ENCODE measurements at regions not wholly inside any gene's neighbourhood (a gene's known extent, or its start where the extent isn't known, plus 50 kb on each side); places are given as distances from the start of the nearest gene placed in this dataset.
A peak's percentile ranks its signal among the peaks of the same experiment; 100 is the strongest.

GRCh38 chr20:39571171-39571570, 609.0 kb downstream of the DHX35 start:
- no peak for DNase-seq (ENCODE audit: low spot score)

DNA sequence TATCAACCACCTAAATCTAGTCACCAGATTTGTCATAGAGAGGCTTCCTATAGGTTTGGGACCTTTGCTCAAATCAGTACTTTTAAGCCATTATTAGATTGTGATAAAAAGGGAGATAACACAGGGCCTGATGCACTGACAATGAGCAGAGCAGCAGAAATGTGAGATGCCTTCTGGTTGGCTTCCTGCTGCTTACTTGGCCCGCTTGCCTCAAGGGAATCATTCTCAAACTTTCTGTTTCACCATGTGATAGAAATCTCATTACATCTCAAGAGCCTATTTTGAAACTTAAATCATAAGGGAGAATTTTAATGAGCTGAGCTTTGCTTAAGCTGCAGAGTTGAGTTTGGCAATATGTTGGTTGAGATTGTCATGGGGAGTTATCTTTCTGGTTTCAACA, 606.0 kb downstream of the DHX35 start:
- no peak for DNase-seq (ENCODE audit: low spot score)

- DNase-seq (ENCODE audit: low spot score), result no peak
These were observed 601.2 kb downstream of the DHX35 start for GRCh38 chr20:39563349-39563748.

DNA sequence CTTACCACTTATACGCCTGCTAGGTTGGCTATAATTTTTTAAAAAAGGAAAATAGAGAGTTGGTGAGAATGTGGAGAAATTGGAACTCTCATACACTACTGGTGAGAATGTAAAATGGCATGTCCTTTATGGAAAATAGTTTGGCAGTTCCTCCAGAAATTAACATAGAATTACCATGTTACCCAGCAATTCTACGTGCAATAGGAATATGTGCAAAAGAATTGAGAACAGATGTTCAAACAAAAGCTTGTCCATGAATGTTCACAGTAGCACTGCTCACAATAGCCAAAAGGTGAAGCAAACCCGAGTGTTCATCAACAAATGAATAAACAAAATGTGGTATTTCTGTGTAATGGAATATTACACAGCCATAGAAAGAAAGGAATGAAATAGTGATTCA, 592.2 kb downstream of the DHX35 start:
- DNase-seq (ENCODE audit: low spot score), result no peak

DNA sequence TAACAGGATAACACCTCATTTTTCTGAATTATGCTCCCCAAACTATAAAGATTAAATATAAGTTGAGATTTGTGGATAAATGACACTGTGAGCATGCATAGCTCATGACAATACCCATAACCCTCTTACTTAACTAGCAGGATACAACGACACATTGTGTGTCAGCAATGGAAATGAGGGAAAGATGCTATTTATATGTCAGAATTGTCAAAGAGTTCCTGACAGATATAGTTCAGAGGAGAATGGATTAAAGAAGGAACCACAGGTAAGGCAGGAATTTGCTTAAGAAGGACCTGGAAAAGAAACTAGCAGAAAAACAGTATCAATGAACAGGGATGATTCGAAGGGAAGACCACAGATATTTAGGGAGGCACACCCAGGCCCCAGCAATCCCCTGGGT, 591.0 kb downstream of the DHX35 start:
- DNase-seq (ENCODE audit: low spot score), result peak; percentile 2

DNA sequence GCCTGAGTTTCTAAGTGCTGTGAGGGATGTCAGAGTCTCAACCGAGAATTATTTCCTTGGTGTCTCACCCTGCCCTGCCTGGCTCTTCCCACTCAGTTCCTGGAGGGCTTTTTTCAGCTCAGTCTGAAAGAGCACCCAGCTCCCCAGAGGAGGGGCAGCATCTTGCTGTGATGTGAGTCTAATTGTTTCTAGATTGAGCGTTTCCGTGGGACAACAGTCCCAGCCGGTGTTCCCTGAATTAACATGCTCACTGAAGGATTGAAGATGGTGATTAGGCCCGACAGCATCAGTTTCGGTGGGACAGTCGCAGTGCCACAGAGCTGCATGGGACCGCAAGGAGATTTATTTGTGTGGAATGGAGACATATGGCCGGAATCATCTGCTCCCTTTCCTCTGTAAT, 587.6 kb downstream of the DHX35 start:
- DNase-seq (ENCODE audit: low spot score), result no peak

GRCh38 chr20:39547546-39548408, 585.6 kb downstream of the DHX35 start:
- DNase-seq (ENCODE audit: low spot score), result no peak

DNA sequence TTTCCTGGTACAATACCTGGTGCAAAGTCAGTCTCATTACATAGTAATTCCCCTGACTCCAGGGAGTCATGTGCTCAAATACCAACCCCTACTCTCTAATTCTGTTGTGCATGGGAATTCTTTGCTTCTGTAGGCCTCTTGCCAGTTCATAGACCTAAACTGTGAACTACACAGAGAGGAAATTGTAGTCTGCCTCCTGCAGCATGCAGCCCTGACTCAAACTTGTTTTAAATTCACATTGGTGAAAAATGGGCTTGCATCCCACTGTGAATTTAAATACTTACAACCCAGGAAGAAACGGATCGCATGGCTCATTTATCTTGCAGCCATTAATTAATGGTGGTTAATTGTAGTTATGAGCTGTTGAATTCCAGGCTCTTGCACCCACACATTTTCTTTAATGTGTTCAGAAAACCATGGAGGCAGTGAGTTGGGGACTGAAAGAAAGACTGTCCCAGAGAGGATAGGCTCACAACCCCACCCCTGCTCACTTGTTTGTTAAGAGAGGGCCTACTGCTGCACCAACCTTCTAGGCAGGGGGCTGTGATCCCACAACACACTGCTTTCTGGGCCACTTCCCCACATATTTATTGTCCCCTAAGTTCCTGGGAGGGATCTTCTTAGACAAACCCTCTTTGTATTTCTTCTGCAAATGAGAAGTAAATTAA, 579.1 kb downstream of the DHX35 start:
- DNase-seq (ENCODE audit: low spot score), result no peak

DNA sequence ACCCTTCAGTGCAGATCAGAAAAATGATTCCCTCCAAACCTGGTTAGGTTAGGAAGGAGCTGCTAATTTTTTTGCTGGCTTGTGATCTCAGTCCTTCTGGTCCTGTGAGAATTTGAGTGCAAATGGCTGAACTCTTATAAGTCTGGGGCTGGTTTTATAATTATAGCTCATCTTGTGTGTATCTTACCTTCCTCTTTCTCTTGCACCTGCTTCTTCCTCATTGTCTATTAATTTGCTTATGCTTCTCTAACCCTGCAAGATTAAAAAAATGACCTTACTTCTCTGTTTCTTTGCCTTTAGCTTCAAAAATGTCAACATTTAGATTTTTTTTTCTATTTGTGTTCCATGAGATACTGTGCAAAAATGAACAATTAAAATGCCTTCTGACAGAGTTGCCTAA, 576.2 kb downstream of the DHX35 start:
- no peak for DNase-seq (ENCODE audit: low spot score)

GRCh38 chr20:39535301-39535700, 573.2 kb downstream of the DHX35 start:
- DNase-seq (ENCODE audit: low spot score), result no peak

DNA sequence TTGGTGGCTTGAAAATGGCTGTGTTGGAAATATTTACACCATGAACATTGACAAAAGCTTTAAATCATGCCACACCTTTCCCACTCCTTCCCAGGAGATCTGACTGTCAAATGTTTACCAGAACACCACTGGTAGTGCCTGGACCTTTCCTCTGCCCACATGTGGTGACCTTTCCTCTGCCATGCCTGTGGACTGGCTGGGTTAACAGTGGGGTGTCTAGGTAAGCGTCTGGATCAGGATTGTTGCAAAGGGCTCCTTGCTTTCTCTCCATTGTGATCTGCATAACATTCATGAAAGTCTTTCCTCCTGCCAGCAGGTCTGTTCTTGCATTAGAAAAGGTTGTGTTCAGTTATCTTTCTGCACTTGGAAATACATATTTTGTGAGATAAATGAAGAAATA, 572.7 kb downstream of the DHX35 start:
- no peak for DNase-seq (ENCODE audit: low spot score)

- DNase-seq (ENCODE audit: low spot score), result no peak
These were observed 571.7 kb downstream of the DHX35 start for GRCh38 chr20:39533858-39534257.

DNA sequence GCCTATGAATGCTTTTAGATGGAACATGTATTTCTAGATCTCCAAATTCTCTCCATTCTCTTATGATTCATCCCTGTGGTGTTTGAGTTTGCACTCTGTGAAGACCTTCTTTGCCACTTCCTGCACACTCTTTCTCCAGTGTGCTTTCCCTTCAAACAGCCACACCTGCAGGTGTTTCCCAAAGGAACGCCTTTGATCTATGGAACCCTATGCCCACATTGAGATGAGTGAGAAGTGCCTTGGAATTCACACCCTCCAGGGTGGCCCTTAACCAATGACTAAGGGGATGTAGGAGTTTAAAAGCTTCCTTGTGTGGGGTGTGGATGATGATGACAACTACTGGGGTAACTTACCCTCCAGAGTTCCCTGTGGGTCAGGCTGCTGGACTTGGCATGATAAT, 570.1 kb downstream of the DHX35 start:
- no peak for DNase-seq (ENCODE audit: low spot score)

- DNase-seq (ENCODE audit: low spot score), result no peak
These were observed 566.3 kb downstream of the DHX35 start for GRCh38 chr20:39528436-39528835.

GRCh38 chr20:39524371-39524911, 562.3 kb downstream of the DHX35 start:
- no peak for DNase-seq (ENCODE audit: low spot score)

DNA sequence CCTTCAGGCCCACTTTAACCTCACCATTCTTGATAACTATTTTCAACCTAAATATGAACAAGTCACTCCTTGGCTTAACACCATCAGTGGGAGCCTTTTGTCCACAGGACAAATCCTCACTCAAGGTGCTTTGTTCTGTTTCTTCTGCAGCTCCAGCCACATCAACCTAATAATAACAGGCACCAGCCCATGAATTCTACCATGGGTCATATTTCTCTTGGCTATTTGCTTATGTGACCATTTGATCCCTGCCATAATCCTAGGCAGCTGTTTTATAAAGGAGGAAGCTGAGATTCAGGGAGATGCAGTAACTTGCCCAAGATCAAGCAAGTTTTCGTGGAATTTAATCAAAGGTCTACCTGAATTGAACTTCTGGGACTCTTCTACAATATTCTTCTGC, 561.3 kb downstream of the DHX35 start:
- no peak for DNase-seq (ENCODE audit: low spot score)

DNA sequence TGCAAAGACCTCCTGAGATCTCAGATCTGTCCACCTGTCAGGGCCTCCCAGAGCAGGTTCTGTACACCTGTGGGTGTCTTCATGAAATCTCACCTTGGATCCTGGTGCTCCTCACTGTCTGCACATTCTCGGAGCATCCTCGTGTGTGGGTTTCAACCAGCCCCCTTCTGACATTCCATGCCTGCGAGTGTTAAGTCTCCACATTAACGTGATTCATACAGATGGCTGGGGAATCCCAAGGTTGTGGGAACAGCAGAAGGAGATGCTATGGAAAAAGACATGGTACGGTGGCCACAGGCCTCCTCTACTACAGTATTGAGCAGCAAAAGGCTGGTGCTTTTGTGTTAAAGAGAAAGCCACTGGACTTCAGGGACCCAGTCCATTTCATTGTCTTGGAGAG, 556.5 kb downstream of the DHX35 start:
- no peak for DNase-seq (ENCODE audit: low spot score)

DNA sequence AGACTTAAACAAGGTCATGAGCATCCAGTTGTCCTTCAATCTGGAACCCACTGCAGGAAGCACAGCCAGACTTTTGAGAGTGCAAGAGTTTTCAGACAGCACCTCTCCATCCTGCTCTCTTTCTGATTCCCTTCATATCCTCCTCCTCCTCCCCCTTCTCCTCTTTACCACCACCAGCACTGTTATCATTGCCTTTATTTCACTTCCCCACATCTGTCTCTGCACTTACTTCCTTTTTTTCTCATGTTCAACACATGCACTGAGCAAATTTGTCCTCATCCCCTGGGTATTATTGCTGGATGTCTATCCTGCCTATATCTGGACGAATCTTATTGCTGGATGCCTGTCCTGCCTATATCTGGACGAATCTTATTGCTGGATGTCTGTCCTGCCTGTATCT, 554.8 kb downstream of the DHX35 start:
- DNase-seq (ENCODE audit: low spot score), result no peak

- DNase-seq (ENCODE audit: low spot score), result no peak
These were observed 542.6 kb downstream of the DHX35 start for GRCh38 chr20:39504710-39505094.

DNA sequence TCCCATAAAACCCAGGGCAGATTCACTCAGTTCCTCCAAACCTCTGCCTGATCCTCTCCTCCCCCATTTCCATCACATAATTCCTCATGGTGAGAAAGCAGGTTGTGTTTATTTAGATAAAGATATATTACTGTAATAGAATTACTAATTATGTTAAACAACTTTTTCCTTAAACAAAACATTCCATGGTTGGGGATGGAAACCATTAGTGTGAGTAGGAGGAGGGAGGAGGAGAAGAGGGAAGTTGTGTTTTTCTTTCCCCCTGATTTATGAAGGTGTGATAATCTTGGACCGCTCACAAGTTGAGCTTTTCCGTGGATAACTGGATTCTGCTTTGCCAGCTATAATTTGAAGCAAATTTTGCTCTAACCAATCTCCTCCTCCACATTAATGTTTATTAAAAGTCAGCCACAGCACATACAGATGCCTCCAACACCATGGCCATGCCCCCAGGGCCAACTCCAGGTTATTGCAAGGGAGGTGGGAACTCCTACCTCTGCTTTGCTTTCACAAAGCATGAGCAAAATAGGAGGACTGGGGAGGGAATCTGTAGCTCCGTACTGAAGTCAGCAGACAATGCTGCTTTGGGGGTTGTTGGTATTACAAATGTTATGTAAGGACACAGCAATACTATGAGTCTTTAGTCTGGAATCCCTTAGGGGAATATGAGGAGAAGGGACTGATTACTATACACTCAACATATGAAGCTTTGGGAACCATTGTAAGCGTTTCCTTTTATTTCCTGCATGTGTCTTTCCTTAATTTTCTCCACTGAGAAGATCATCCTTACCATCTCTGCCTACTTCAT, 542.0 kb downstream of the DHX35 start:
- no peak for DNase-seq (ENCODE audit: low spot score)

DNA sequence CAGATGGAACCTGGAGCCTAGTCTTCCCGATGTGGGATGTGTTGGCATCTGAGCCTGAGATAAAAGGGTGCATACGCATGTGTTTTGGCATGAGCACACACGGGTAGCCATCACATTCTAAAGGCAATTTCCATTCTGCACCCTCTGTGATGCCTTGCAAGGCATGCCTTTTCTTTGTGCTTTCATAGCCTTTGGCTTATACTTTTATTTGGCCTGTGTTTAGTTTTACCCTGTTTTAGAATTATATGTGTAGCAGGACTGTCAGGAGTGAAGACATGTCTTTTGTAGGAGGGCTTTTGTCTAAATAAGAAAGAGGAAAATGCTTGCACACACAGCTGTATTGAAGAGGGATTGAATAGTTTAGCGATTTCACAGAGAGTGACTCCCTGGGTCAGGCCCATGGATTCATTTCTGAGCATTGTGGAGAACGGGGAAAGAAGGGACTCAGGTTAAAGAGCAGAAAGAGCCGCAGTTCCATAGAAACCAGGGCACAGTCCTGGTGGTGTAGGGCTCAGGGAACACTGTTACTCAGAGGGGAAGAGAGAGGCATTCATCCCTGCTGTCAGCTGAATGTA, 530.2 kb downstream of the DHX35 start:
- no peak for DNase-seq (ENCODE audit: low spot score)

GRCh38 chr20:39491711-39492110, 529.6 kb downstream of the DHX35 start:
- DNase-seq (ENCODE audit: low spot score), result no peak

Data from putamen (tissue), 1 donor.